Stimulated activated naive CD8-positive, alpha-beta T cell treated with anti-CD3 and anti-CD28 coated beads, Interleukin-15, Interleukin-2, amounts not matched to agents 100 U/mL and 50 U/mL, for 24 hours (primary cell): ENCODE measurements at regions not wholly inside any gene's neighbourhood (a gene's known extent, or its start where the extent isn't known, plus 50 kb on each side); places are given as distances from the start of the nearest gene placed in this dataset.
"Not testable (repeated sequence)": the region's sequence is repeated elsewhere in the genome, so short reads cannot be mapped to it uniquely, and the experiment has no call there.

Source experiments
- ATAC-seq: fragments of 150-1000 bp; cut with Tn5 transposase; one replicate; pipeline ENCODE4 v1.10.0; 2021
- DNase-seq: peaks from one replicate; pipeline ENCODE4 v3.0.0; 2021

GRCh38 chr7:13198036-13198435, 510.6 kb downstream of the ARL4A start:
- DNase-seq = no peak

DNA sequence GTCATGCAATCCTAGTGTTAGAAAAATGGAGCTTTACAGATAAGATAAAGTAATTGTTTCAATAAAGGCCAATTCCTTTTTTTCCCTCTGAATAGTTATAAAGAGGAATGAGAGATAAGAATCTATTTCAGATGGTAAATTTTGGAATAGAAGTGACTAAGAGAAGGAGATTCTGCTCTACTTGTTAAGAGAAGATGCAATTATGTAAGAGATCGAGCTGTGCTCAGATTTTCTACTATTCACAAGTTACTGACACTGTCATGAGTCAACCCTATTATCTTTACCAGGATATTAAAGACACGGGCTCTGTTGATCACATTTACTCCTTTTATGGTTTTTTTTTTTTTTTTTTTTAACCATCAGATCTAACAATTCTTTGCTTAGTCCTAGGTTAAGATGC, 511.3 kb downstream of the ARL4A start:
- no peak for ATAC-seq

More at GRCh38 chr7:13198036-13198435, 510.6 kb downstream of the ARL4A start:
- ATAC-seq = no peak

GRCh38 chr7:13201628-13202027, 514.2 kb downstream of the ARL4A start:
- DNase-seq (no peak), ATAC-seq (no peak)

More for the DNA sequence above, 511.3 kb downstream of the ARL4A start:
- DNase-seq = no peak

- DNase-seq (no peak), ATAC-seq (no peak)
Observed at GRCh38 chr7:13217768-13218167, 530.3 kb downstream of the ARL4A start.

GRCh38 chr7:13225068-13225467, 537.6 kb downstream of the ARL4A start:
- ATAC-seq = no peak
- DNase-seq = no peak

DNA sequence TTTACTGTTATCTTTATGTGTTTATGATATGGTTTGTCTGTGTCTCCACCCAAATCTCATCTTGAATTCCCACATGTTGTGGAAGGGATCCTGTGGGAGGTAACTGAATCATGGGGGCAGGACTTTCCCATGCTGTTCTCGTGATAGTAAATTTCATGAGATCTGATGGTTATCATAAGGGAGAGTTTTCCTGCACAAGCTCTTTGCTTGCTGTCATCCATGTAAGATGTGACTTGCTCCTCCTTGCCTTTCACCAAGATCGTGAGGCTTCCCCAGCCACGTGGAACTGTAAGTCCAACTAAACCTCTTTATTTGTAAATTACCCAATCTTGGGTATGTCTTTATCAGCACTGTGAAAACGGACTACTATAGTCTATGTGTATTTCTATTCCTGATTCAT, 539.0 kb downstream of the ARL4A start:
- ATAC-seq = no peak

DNA sequence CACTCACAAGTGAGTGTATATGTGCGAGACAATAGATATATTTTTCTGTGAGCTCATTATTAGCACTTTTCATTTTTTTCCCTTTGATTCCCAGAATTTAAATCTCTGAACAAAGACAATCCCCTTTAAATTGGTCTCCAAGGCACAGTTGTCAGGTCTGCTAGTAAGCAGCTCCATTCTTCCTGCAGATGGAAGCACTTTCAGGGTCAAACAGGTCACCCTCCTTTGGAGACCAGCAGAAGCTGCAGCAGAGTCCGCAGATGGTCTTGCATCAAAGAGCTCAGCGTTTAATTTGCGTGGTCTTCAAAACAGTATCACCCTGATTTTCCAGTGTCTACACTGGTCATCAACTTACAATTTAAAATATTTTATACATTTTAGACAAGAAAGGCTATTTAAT, 543.8 kb downstream of the ARL4A start:
- ATAC-seq = no peak
- no peak for DNase-seq

More for the DNA sequence above, 539.0 kb downstream of the ARL4A start:
- DNase-seq = no peak

DNA sequence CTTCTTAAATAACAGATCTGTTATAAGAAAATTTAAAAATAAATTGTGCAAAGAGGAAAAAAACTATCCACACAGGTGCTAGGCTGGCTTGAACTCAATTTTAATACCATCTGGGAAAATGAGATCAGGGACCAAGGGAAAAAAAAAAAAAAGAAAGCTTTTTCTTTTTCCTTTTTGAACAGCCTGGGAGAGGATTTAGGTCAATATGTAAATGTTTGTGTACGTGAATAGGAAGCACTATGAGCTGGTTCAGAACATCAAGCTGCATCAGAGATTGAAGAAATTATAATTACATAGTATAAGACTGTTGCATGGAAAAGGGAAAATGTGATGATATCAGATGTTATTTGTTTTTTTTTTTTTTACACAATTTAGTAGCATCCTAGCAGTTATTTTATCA, 548.0 kb downstream of the ARL4A start:
- no peak for ATAC-seq
- no peak for DNase-seq

DNA sequence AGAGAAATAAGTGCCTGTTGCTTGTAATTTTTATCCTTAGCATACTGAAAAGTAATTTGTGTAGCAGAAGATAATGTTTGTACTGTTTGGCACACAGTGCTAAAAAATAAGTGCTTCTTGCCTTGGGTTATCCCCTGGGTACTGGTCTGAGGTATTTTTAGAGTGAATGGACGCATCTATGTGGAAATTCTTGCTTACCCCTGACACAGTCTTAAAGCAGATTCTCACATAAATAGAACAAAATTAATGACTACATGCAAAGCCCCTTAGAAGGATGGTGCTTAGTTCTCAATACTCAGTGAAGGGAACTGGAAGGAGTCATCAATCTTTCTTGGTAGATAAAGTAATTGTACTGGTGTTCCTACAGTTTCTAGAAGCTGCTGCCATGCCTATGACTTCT, 548.6 kb downstream of the ARL4A start:
- DNase-seq (no peak), ATAC-seq (no peak)

DNA sequence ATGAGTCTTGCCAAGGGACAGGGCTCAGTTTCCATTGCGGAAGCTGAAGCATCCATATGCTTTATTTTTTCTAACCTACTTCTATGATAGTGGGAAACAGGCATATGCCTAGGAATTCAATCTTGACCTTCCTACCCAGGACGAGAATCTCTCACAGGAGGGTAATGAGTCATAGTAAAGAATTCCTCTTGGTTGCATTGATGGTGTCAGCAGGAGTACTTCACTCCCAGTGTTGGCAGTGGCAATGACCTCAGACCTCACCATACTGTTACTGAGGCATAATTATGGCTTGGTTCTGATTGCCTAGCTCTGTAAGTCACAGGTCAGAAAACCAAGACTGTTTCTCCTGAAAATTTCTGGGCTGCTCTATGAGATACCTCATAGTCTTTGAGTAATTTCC, 552.9 kb downstream of the ARL4A start:
- DNase-seq = no peak
- no peak for ATAC-seq

DNA sequence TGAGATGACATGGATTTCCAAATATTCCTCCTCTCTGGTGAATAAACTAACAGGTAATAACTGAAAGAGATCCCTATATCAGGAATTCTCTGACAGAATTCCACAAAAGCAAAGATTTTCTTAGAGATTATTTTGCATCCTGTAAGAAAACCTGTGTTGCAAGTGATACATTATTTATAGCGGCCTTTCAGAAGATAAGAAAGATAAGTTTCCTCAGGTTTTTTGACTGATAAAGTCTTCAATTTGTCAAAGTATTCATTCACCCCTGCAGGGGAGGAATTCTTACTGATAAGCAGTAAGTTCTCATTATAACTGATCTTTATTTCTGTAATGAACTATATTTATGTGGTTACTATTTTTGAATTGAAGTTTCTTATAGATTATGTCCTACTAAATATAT, 554.0 kb downstream of the ARL4A start:
- no peak for ATAC-seq
- no peak for DNase-seq

DNA sequence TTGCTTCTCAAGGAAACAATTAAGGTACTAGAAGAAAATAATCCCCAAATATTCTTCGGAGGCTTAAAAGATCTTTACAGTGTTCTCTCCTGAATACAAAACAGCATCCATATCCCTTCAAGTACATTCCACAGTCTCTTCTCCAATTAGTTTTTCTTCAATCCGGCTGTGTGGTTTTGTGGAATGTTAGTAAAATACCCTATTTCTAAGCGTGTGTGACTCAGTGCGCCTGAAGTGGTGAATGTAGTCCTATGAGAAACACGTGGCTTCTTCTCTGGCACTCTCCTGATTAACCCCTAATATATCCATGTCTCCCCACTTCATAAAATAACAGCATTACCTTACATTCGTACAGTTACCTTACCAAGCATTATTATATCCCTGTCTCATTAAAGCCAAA, 570.2 kb downstream of the ARL4A start:
- DNase-seq (no peak), ATAC-seq (no peak)

DNA sequence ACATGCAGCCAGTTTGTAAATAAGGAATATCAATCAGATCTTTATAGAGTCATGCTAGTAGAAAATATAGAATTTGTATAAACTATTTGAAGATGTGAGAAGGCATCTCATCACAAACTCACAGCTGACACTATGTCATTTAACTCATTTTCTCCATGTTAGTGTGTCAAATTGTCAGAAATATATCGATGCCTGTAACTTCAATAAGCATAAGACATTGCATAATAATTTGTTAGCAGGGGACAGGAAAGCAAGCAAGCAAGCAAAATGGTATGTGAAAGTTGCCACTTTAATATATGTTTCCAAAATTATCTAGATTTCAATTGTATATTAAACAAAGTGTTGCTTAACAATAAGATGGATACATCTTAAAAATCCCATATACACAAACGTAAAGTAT, 571.0 kb downstream of the ARL4A start:
- ATAC-seq = no peak
- no peak for DNase-seq

GRCh38 chr7:13259930-13260329, 572.5 kb downstream of the ARL4A start:
- DNase-seq = no peak
- ATAC-seq = peak; percentile 32

DNA sequence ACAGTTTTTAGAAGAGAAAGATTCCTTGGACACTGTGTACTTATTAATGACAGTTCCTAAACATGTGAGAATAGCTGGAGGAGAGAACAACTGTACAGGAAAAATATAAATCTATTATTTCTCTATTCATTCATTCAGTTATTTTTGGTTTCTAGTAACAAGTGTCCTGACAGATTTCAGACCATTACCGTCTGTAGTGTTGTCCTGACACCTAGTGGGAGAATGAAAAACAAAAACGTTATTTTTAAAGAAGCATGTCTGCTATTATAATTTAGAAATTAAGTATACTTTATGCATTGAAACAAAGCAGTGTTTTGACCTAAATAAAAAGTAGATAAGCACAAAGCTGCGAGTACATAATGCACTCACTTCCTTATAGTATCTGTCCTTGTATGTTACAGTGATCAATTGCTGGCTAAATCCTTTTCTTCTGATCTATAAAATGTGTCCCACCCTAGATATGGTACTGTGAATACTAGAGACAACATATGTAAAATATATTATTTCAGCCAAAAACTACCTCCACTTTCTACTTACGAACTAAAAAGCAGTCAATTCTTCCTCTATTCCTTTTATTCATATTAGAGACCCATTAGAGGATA, 575.6 kb downstream of the ARL4A start:
- DNase-seq (no peak), ATAC-seq (no peak)

- DNase-seq = no peak
- ATAC-seq = no peak
Observed at GRCh38 chr7:13265271-13265670, 577.8 kb downstream of the ARL4A start.

DNA sequence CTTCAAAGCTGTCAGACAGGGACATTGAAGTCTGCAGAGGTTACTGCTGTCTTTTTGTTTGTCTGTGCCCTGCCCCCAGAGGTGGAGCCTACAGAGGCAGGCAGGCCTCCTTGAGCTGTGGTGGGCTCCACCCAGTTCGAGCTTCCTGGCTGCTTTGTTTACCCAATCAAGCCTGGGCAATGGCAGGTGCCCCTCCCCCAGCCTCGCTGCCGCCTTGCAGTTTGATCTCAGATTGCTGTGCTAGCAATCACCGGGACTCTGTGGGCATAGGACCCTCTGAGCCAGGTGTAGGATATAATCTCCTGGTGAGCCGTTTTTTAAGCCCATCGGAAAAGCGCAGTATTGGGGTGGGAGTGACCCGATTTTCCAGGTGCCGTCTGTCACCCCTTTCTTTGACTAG, 586.8 kb downstream of the ARL4A start:
- DNase-seq, ATAC-seq: not testable (repeated sequence)

- ATAC-seq = no peak
Observed at GRCh38 chr7:13276977-13277376, 589.5 kb downstream of the ARL4A start.

DNA sequence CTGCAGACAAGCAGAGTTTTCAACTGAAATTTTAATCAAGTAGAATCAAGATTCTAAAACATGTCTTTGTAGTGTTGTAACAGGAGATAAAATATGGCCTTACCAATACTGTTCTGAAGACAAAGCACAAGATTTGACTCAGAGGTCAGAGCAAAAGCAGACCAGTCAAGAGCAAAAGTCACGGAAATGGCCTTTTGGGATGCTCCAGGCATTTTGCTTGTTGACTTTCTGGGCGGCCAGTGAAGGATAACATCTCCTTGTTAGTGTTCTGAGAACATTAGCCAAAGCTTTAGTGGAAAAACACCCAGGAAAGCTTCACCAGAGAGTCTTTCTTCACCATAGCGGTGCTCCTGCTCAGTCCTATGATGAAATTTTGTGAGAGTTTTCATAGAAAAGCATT, 590.6 kb downstream of the ARL4A start:
- DNase-seq (no peak), ATAC-seq (no peak)

More at GRCh38 chr7:13276977-13277376, 589.5 kb downstream of the ARL4A start:
- no peak for DNase-seq

- ATAC-seq (no peak), DNase-seq (no peak)
Observed at GRCh38 chr7:13279854-13280435, 592.5 kb downstream of the ARL4A start.

DNA sequence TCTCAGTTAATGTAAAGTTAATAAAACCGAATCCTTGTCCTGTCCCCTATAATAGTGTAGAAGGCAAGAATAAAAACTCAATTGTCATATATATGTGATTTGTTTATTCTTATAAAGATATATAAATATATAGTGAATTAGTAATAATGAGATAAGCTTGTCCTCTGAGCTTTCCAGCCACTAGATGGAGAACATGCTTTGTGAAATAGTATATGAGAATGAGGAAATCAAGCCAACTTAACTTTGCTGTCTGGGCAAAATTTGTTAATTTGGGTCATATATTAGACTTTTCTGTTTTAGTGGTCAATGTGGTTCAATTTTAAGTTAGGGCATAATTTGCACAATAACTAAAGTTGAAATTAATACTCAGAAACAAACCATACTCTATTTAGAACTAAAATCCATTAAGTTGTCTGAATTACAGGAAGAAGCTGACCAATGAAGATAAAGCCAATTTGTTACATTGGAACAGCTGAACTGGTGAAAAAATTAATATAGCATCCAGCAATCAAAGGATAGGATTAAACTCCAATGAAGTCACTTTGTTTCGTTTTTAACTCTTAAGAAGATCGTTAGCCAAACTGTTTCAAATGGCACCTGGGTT, 595.0 kb downstream of the ARL4A start:
- DNase-seq (no peak), ATAC-seq (no peak)

DNA sequence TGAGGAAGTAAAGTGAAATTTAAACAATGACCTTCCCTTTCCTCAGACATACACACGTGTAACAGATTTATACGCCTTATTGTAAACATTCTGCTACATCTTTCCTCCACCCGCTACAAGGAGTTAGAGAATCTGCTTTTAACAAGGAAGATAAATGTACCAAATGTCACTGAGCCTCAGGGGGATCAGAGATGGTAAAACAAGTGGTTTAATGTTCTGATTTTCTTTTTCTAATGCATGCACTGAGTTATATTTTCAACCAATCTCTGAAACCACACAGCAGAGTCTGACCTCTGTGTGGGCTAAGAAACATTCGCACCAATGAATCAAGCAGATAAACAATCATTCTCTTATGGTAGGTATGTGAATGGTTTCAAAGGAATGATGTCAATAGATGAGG, 599.5 kb downstream of the ARL4A start:
- ATAC-seq = no peak
- no peak for DNase-seq

GRCh38 chr7:13288516-13288915, 601.1 kb downstream of the ARL4A start:
- DNase-seq (no peak), ATAC-seq (no peak)

GRCh38 chr7:13290975-13291374, 603.5 kb downstream of the ARL4A start:
- ATAC-seq (no peak), DNase-seq (no peak)
